Activated CD4-positive, alpha-beta memory T cell treated with anti-CD3 and anti-CD28 coated beads for 36 hours (primary cell): ENCODE measurements at regions not wholly inside any gene's neighbourhood (a gene's known extent, or its start where the extent isn't known, plus 50 kb on each side); places are given as distances from the start of the nearest gene placed in this dataset.

ENCODE experiments used
- CTCF ChIA-PET: fragments of 350-600 bp; sonication (Branson Sonifier 250); formaldehyde crosslinking; loops from one replicate; lab custom pipeline; 2021; ENCODE audit warnings: antibody characterized with exemption, inconsistent platforms; lab: Charles Lee
- POLR2A ChIA-PET: fragments of 350-600 bp; sonication (Branson Sonifier 250); formaldehyde crosslinking; loops from one replicate; lab custom pipeline; 2021; ENCODE audit warnings: antibody characterized with exemption; lab: Charles Lee
- DNase-seq: peaks from one replicate; pipeline ENCODE4 v3.0.0-alpha.2; 2020
- H3K27ac Mint-ChIP-seq: one replicate; pipeline ENCODE4 v1.8.0; 2021; ENCODE audit warnings: mixed read lengths
- H3K27me3 Mint-ChIP-seq: one replicate; pipeline ENCODE4 v1.8.0; 2021; ENCODE audit warnings: mixed read lengths
- H3K36me3 Mint-ChIP-seq: one replicate; pipeline ENCODE4 v1.8.0; 2021; ENCODE audit warnings: mixed read lengths
- H3K4me1 Mint-ChIP-seq: one replicate; pipeline ENCODE4 v1.8.0; 2021; ENCODE audit warnings: low read depth, mixed read lengths
- H3K4me3 Mint-ChIP-seq: one replicate; pipeline ENCODE4 v1.8.0; 2021; ENCODE audit warnings: mild to moderate bottlenecking, mixed read lengths
- H3K9me3 Mint-ChIP-seq: one replicate; pipeline ENCODE4 v1.8.0; 2021; ENCODE audit warnings: mixed read lengths
- intact Hi-C: fragments of 100-400 bp; cut with micrococcal nuclease; formaldehyde crosslinking; loops from one replicate; pipeline ENCODE4 v1.15.1; 2023

DNA sequence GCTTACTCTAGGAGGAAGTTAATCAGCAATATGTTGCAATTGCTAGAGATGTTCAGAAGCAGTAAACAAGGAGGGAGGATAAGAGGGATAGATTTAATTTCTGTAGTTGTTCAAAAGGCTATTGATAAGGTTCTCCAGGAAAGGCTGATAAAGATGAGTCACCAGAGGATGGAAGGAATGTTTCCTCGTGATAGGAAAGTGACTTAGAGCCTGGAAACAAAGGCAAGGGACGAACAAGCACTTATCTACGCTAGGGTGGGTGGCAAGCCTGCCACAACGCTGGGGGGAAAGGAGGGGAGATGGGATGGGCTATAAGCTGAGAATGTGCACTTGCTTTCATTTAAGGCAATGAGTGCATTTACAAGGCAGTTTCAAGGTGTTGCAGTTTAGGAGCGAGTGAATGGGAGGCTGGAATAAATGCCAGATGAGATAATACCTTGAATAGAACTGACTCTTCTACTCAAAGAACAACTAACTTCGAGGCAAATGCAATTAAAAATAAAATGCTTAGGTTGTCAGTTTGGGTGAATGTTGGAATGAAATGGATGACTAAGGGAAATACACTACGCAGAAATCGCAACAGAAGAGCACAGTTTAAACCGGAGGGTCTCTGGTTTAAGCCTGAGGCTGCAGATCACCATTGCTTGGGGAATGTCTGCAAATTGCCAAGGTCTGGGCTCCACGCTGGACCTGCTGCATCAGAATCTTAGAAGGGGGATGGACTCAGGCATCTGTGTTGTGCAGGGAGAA, 76.0 kb upstream of the RBBP6 start:
- Mint-ChIP-seq H3K4me1 (no peaks in the 10 kb centered on the region), H3K27me3 (peaks cover 9% of the 10 kb centered on the region), H3K4me3 (no peak overlapping the region), H3K9me3 (peaks cover 11% of the 10 kb centered on the region), H3K36me3 (no peaks in the 10 kb centered on the region), H3K27ac (no peak overlapping the region)
- ChIA-PET POLR2A (no interaction called here), CTCF (no interaction called here)
- intact Hi-C loops = no loop called here
- no peak for DNase-seq

DNA sequence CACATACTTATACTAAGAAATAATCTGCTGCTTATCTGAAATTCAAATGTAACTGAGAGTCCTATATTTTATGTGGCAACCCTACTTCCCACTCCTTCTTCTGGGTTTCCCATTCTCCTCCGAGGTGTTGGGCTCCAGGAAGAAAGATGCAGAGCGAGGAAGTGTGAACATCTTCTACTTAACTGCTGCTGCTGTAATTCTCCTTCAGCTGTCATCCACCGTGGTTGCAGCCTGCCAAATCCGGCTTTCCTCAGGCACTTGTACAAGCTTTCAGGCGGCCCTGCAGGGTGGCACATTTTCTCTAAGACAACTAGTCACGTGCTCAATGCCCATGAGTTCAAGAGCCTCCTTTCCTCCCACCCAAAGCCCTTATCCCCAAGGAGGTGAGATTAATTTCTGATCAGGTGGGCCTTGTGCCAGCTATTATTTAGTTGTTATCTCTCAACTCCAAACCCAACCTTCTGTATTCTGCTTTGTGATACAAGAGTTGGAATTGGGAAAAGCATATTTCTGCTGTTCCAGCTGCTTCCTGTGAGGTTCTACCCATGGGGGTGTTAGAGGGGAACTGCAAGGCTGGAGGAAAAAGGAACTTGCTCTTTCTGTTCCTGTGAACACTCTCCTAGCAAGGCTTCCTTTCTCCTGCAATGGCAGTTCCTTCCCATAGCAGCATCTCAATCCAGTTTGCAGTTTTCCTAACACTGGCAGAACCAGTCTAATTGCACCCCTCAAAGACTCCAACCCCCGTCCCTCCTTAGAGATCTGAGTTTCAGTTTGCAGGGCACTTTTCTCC, 67.6 kb upstream of the RBBP6 start:
- POLR2A ChIA-PET = no interaction called here
- Mint-ChIP-seq H3K9me3 (peaks cover 20% of the 10 kb centered on the region), H3K4me3 (no peak overlapping the region), H3K4me1 (no peaks in the 10 kb centered on the region), H3K36me3 (no peaks in the 10 kb centered on the region), H3K27me3 (peaks cover 16% of the 10 kb centered on the region), H3K27ac (no peak overlapping the region)
- CTCF ChIA-PET = interaction anchor here (1.0 kb wide), 1 partner anchor 33 kb away, joined by 3 read pairs; no protein-coding TSS in a partner anchor
- DNase-seq = no peak
- intact Hi-C loops = no loop called here

DNA sequence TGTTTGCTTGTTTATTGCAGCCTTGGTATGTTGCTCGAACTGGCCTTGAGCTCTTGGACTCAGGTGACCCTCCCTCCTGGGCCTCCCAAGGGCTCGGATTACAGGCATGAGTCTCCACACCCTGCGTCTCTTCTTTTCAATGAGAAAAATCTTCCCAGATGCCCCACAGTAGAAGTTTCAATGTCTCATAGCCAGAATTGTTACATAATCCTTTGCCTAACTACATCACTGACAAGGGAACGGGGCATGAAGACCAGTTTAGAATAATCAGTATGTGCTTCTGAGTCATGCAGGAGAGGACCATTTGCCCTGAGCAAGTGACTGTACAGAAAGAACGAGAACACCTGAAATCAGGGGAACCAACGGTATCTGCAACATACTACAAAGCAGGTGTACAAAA, 61.9 kb upstream of the RBBP6 start:
- no peak overlapping the region for H3K27ac Mint-ChIP-seq
- no peaks in the 10 kb centered on the region for H3K4me1 Mint-ChIP-seq
- no peaks in the 10 kb centered on the region for H3K36me3 Mint-ChIP-seq
- peaks cover 8% of the 10 kb centered on the region for H3K27me3 Mint-ChIP-seq
- H3K4me3 Mint-ChIP-seq = no peak overlapping the region
- H3K9me3 Mint-ChIP-seq = peaks cover 20% of the 10 kb centered on the region
- ChIA-PET POLR2A (interaction anchor here (0.6 kb wide), 1 partner anchor 1453 kb away, joined by 4 read pairs; no protein-coding TSS in a partner anchor), CTCF (no interaction called here)
- intact Hi-C loops = no loop called here
- no peak for DNase-seq

DNA sequence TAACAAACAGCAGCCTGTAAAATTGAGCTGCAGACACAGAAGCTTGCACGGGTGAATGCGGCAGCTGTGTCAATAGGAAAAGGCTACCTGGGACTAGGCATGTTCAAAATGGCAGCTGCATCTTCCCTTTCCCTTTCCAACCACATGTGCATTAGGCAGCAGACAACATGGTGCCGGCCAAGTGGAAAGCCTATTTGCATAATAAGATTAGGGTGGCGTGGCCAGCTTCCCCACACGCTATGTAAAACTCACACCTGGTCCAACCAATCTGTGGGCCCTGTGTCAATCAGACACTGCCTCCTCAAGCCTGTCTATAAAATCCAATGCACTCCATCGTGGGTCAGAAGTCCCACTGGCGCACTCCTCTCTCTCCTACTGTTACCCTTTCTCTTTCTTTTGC, 61.0 kb upstream of the RBBP6 start:
- POLR2A ChIA-PET = no interaction called here
- intact Hi-C loops = no loop called here
- no peak for DNase-seq
- Mint-ChIP-seq H3K27me3 (peaks cover 7% of the 10 kb centered on the region), H3K36me3 (no peaks in the 10 kb centered on the region), H3K27ac (no peak overlapping the region), H3K4me1 (no peaks in the 10 kb centered on the region), H3K9me3 (peaks cover 19% of the 10 kb centered on the region), H3K4me3 (no peak overlapping the region)
- CTCF ChIA-PET = no interaction called here

DNA sequence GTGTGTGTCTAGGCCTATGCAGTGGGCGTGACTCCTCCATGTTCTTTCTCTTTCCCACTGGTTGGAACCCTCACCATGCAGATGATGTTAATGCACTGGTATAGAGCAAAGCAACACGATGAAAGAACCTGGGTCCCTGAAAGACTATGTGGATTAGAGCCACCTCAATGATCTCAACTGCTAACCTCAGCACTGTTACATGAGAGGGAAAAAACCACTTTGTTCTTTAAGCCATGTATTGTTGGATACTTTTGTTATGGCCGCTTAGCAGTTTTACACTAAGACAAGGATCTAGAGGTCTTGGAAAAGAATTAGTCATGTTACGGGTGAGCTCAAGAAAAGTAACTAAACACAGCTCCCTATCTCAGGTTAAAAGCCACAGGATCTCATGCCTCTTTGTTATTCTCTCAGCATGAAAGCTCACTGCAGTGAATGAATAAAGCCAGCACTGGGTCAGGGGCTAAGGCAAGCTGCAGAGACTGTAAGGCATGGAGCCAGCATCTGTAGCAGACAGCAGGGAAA, 56.6 kb upstream of the RBBP6 start:
- H3K36me3 Mint-ChIP-seq = no peaks in the 10 kb centered on the region
- H3K27me3 Mint-ChIP-seq = peaks cover 2% of the 10 kb centered on the region
- H3K27ac Mint-ChIP-seq = no peak overlapping the region

DNA sequence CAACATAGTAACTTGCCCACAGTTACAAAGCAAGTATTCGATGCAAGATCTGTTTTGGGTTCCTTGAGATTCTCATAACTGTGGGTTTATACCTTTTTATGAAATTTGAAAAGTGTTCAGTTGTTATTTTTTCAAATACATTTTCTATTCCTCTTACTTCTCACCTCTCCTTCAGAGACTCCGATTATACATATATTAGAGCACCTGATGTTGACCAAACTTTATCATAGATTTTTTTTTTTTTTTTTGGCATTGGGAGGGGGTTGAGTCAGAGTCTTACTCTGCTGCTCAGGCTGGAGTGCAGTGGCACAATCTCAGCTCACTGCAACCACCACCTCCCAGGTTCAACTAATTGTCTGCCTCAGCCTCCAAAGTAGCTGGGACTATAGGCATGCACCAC, 51.3 kb upstream of the RBBP6 start:
- H3K36me3 Mint-ChIP-seq = peaks cover 2% of the 10 kb centered on the region
- H3K4me1 Mint-ChIP-seq = no peaks in the 10 kb centered on the region
- H3K4me3 Mint-ChIP-seq = no peak overlapping the region
- H3K27me3 Mint-ChIP-seq = peaks cover 3% of the 10 kb centered on the region
- ChIA-PET CTCF (interaction anchor here (0.8 kb wide), 1 partner anchor 16 kb away, joined by 5 read pairs; no protein-coding TSS in a partner anchor), POLR2A (no interaction called here)
- no peak for DNase-seq
- intact Hi-C loops = no loop called here
- no peak overlapping the region for H3K27ac Mint-ChIP-seq
- no peaks in the 10 kb centered on the region for H3K9me3 Mint-ChIP-seq

More for the DNA sequence above, 56.6 kb upstream of the RBBP6 start:
- CTCF ChIA-PET = no interaction called here
- no peak for DNase-seq
- POLR2A ChIA-PET = no interaction called here
- no peaks in the 10 kb centered on the region for H3K4me1 Mint-ChIP-seq
- intact Hi-C loops = no loop called here
- no peaks in the 10 kb centered on the region for H3K9me3 Mint-ChIP-seq
- no peak overlapping the region for H3K4me3 Mint-ChIP-seq
